NOMO-1 (cell line): ENCODE measurements at regions not wholly inside any gene's neighbourhood (a gene's known extent, or its start where the extent isn't known, plus 50 kb on each side); places are given as distances from the start of the nearest gene placed in this dataset.

Experiments
- DNase-seq, 2 experiments: peaks; one replicate each; lab custom pipeline; 2025; ENCODE audit not compliant: unreplicated experiment in 2 of 2; lab: John Stamatoyannopoulos, UW

- no peak for DNase-seq
Observed at GRCh38 chr2:236671896-236672562, 102.4 kb downstream of the ACKR3 start.

DNA sequence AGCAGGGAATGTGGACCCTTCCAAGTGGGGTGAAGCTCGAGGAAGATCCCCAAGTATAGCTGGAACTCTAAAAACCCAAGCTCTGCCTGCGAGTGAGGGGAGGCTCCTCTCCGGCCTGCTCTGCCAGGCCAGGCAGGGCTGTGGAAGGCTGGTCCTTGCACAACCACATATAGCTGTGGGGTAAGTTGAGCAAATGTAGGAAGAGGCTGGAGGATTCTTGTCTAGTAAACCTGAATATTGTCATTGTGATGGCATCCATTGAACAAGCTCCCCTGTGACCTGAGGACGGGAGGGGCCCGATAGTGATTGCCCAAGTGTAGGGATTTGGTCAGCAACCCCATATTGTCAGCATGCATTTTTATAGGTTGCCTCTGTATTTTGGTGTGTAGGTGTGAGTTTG lies 103.0 kb downstream of the ACKR3 start:
- no peak for DNase-seq

DNA sequence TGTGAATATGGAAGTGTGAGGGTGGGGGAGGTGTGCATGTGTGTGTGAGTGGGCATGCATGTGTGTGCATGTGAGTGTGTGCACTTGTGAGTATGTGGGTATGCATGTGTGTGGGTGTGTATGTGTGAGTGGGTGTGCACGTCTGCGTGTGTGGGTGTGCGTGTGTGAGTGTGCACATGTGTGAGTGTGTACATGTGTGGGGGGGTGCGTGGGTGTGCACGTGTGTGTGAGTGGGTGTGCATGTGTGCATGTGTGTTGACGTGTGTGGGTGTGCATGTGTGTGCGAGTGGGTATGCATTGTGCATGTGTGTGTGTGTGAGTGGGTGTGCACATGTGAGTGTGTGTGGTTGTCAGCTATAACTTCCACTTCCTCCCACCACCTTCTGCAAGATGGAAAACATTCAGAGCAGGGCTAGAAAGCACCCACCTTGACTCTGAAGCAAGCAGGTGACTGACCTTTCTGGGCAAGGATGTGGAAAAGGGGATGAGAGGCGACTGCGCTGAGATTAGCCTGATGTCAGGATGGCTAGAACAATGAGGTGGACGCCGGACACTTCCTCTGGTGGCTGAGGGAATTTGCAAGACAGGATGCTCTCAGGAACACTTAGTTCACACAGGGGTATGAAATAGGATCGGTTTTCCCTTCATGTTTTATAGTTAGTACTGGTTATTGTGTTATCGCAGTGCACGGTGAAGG lies 103.6 kb downstream of the ACKR3 start:
- no peak for DNase-seq

GRCh38 chr2:236673823-236674185 lies 104.2 kb downstream of the ACKR3 start:
- DNase-seq = no peak

DNA sequence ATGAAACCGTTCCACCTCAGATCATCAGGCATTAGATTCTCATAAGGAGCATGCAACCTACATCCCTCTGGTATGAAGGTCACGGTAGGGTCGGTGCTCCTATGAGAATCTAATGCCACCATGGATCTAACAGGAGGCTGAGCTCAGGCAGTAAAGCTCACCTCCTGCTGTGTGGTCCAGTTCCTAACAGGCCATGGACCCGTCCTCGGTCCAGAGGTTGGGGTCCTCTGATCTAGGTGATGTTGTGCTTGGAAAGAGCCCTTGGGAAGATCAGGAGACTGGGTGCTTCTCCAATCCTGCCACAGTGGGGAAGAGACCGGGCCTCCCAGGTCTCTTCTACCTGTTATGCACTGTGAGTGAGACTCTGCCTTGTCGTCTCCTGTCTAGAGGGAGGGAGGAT lies 104.6 kb downstream of the ACKR3 start:
- no peak for DNase-seq

DNA sequence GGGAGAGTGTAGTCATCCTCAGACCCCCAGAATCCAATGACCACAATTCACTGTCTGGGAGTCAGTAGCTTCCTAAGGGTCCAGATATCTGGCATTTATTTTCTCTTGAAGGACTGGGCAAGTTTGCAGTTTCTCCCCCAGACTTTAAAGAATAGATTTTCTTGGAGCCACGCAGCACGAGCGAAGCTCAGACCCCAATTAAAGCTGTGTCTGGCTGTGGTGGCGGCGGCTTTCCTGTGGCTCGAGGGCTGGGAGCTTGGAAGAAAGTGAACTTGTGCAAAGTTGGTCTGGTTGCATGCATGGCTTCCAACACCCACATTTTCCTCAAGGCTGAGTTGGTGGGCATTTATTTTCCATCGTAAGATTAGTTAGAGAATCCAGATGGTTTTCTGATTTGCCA lies 105.0 kb downstream of the ACKR3 start:
- no peak for DNase-seq

DNA sequence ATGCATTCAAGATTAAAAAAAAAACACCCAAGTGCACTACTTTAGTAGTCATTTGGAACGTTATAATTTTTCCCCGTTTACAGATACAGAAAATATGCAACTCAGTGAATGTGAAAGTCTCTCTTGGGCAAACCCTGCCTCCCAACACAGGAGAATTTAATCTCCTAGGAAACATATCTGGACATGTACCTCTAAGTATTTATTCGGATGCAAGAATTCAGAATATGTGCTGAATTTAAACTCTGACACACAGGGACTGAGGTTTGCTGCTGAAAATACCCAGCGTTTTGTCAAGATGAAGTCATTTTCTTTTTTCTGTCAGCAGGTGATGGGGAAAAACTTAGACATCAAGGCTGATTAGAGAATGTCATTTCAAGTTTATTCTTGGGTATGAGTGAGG lies 105.4 kb downstream of the ACKR3 start:
- no peak for DNase-seq

- DNase-seq = no peak
Observed at GRCh38 chr2:236675526-236675925, 105.9 kb downstream of the ACKR3 start.

GRCh38 chr2:236676136-236676873 lies 106.7 kb downstream of the ACKR3 start:
- DNase-seq = no peak

- DNase-seq = no peak
Observed at GRCh38 chr2:236677368-236677767, 107.7 kb downstream of the ACKR3 start.

DNA sequence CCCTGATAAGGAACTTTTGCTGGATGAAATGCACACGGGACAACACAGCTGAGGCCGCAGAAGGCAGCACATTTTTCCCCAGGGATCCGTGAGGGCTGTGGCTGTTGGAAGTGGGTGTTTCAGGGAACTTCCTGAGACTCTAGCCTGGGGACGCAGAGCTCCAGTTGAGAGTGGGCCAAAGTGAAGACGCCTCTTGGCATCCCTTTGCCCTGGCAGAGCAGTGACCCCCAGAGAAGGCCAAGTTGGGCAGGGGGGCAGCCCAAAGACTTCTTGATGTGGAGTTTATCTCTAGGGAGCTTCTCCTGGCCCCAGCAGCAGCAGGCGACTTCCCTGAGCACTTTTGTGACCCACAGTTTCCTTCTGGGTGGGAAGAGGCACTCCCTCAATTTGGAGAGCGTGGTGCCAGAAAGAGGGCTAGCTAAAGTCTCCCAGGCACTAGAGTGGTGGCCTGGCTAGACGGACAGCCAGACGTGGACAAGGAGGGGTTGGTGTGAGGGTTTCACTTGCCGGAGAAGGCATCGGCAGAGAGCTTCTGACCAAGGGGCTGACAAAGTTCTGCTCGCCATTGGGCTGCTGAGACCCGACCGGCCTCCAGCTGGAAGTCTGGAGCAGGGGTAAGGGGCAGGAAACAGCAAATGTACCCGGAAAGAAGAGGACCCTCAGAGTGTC lies 108.8 kb downstream of the ACKR3 start:
- DNase-seq = no peak

GRCh38 chr2:236679884-236680860 lies 110.5 kb downstream of the ACKR3 start:
- no peak for DNase-seq

DNA sequence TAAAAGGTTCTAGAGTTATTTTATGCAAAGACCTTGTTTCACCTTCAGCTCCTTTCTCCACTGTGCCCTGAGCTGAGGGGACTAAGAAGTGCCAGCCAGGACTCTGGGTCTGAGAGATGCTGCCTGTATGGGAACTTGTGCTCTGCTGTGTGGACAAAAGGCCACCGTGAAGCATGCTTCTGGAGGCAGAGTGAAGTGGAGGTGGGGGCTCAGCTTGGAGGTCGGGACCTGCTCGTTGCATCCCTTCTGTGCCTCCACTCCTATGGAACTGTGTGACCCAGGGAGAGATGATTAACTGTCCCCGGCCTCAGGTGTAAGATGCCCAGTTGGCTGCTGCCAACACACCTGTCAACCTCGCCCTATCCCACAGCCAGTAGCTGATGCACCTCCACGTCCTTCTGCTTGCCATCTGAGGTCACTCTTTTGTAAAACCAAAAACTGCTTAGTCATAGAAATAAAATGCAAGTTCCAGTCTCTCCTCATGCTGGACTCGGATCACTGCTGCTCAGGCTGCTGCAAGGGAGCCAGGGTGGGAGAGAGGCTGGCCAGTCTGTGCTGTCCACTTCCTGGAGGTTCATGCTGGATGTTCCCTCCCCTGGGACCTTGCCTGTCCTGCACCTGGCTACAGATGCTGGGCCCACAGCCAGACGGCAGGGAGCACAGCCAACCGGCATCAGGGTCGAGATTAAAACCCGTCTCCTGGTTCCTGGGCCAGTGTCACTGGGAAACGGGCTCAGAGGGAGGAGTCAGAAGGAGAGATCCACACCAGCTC lies 113.2 kb downstream of the ACKR3 start:
- no peak for DNase-seq

DNA sequence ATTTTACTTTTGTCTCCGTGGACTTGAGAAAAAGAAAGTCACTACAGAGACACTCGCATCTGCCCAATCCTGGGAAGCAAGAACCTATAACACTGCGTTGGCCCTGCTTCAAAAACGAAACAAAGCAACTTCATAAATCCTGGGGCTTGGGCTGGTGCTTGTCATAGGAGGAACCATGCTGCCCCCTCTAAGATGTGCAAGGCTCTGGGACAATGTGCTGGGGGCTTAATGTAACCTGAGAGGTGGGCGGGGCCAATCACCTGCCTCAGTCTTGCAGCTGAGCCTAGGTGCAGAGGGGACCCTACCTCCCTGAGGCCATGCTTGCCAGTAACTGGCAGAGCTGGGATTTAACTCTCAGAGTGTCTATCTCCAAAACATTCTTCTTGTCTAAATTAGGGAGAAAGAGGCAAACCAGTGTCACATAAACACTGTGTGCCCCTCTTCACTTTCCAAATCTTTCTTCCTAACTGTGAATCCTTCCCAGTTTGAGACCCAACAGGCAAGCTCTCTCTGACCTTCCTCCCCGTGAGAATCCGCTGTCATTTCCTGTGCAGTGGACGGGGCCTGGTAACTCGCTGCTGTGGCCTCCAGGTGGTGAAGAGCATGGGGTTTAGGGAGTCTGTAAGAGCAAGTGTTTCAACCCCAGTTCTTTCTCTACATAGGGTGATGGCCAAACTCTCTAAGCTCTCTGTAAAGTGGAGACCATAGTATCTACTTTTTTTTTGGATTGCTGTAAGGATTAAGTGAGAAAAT lies 115.1 kb downstream of the ACKR3 start:
- DNase-seq = no peak

DNA sequence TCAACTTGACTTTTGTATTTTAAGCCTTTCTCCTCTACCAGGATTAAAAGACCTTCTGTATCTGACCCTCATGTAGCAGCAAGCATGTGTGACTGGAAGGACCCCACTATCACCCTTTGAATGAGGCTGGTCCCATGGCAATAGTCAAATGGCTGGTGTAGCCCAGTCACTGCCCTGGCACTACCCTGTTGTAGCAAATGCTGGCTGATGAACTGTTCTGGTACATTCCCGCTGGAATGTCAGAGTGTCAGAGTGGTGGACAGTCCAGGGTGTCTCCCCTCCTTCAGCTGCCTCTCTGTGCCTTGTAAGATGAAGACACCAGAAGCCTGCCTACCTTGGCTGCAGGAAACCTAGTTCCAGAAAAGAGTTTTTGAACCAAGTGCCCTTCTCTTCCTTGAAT lies 115.7 kb downstream of the ACKR3 start:
- DNase-seq = no peak

- DNase-seq = no peak
Observed at GRCh38 chr2:236685979-236686520, 116.4 kb downstream of the ACKR3 start.

GRCh38 chr2:236686561-236686960 lies 116.9 kb downstream of the ACKR3 start:
- no peak for DNase-seq

GRCh38 chr2:236687296-236687965 lies 117.8 kb downstream of the ACKR3 start:
- no peak for DNase-seq
